DOHH2 (cell line): ENCODE measurements at regions not wholly inside any gene's neighbourhood (a gene's known extent, or its start where the extent isn't known, plus 50 kb on each side); places are given as distances from the start of the nearest gene placed in this dataset.

ENCODE experiments used
- H3F3A ChIP-seq: fragments of 200-600 bp; sonication (generic), shearing (Covaris generic); 2 replicates; pipeline ENCODE4 v1.6.0; 2016; ENCODE audit warnings: antibody characterized with exemption, mild to moderate bottlenecking; ENCODE audit not compliant: control insufficient read depth, insufficient read depth
- H3K27ac ChIP-seq: fragments of 200-600 bp; sonication (generic); 2 replicates; pipeline ENCODE4 v1.5.1; 2014; ENCODE audit warnings: low read depth, mild to moderate bottlenecking, low read length, moderate library complexity
- H3K27me3 ChIP-seq: fragments of 200-600 bp; sonication (generic); 2 replicates; pipeline ENCODE4 v1.6.1; 2014; ENCODE audit warnings: mild to moderate bottlenecking, low read length, mixed read lengths; ENCODE audit not compliant: control insufficient read depth
- H3K36me3 ChIP-seq: fragments of 200-600 bp; sonication (generic); 2 replicates; pipeline ENCODE4 v1.6.1; 2014; ENCODE audit warnings: mild to moderate bottlenecking, low read length, moderate library complexity, mixed read lengths; ENCODE audit not compliant: control insufficient read depth
- H3K4me1 ChIP-seq: fragments of 200-600 bp; sonication (generic); 2 replicates; pipeline ENCODE4 v1.6.1; 2014; ENCODE audit warnings: mild to moderate bottlenecking, low read length, mixed read lengths; ENCODE audit not compliant: control insufficient read depth
- H3K4me2 ChIP-seq: fragments of 200-600 bp; sonication (generic); 2 replicates; pipeline ENCODE4 v1.6.0; 2014; ENCODE audit warnings: mild to moderate bottlenecking, low read length, moderate library complexity
- H3K4me3 ChIP-seq: fragments of 200-600 bp; sonication (generic); 2 replicates; pipeline ENCODE4 v1.5.1; 2014; ENCODE audit warnings: mild to moderate bottlenecking, low read length, mixed read lengths
- H3K79me2 ChIP-seq: fragments of 200-600 bp; sonication (generic); 2 replicates; pipeline ENCODE4 v1.6.1; 2014; ENCODE audit warnings: mild to moderate bottlenecking, low read length, mixed read lengths; ENCODE audit not compliant: control insufficient read depth
- H3K9me2 ChIP-seq: fragments of 200-600 bp; sonication (generic); replicated peaks from 2 replicates; pipeline ENCODE4 v1.6.1; 2014; ENCODE audit warnings: mild to moderate bottlenecking, low read length, mixed read lengths; ENCODE audit not compliant: control insufficient read depth
- H3K9me3 ChIP-seq: fragments of 200-600 bp; sonication (generic); 2 replicates; pipeline ENCODE4 v1.6.1; 2014; ENCODE audit warnings: antibody characterized with exemption, low read length, mixed read lengths; ENCODE audit not compliant: control insufficient read depth, insufficient read depth
- H4K20me1 ChIP-seq: fragments of 200-600 bp; sonication (generic); 2 replicates; pipeline ENCODE4 v1.6.0; 2014; ENCODE audit warnings: low read depth, mild to moderate bottlenecking, antibody characterized with exemption, low read length, moderate library complexity; ENCODE audit not compliant: control insufficient read depth, insufficient read depth
- CTCF ChIP-seq: fragments of 200-600 bp; sonication (generic); IDR thresholded peaks from one replicate; pipeline ENCODE4 v1.5.1; 2014; ENCODE audit warnings: antibody characterized with exemption, mild to moderate bottlenecking, low read depth, low read length; ENCODE audit not compliant: poor library complexity, severe bottlenecking
- EZH2phosphoT487 ChIP-seq: fragments of 200-600 bp; sonication (generic); IDR thresholded peaks from 2 replicates; pipeline ENCODE4 v1.6.1; 2017; ENCODE audit warnings: borderline replicate concordance, mild to moderate bottlenecking, antibody characterized with exemption, low read length, moderate library complexity, mixed read lengths

- Histone ChIP-seq H3K9me2 (no peaks in the 10 kb centered on the region), H3K36me3 (no peaks in the 10 kb centered on the region), H3K4me3 (no peak overlapping the region), H3K9me3 (no peaks in the 10 kb centered on the region; the same call in 1 of the 2 replicates), H3K79me2 (no peaks in the 10 kb centered on the region), H3K27ac (no peak overlapping the region), H3K4me2 (no peak overlapping the region), H3K4me1 (no peaks in the 10 kb centered on the region), H3K27me3 (peaks cover 18% of the 10 kb centered on the region), H3F3A (no peaks in the 10 kb centered on the region), H4K20me1 (no peaks in the 10 kb centered on the region)
- TF ChIP-seq CTCF (no peak), EZH2phosphoT487 (no peak)
Observed at GRCh38 chr21:32114419-32115035, 164.3 kb downstream of the MIS18A start.

- Histone ChIP-seq H3K36me3 (no peaks in the 10 kb centered on the region), H3K79me2 (no peaks in the 10 kb centered on the region), H3F3A (no peaks in the 10 kb centered on the region), H3K4me2 (no peak overlapping the region), H3K27me3 (peaks cover 24% of the 10 kb centered on the region), H3K4me3 (no peak overlapping the region), H3K9me2 (no peaks in the 10 kb centered on the region), H4K20me1 (no peaks in the 10 kb centered on the region), H3K27ac (no peak overlapping the region), H3K4me1 (no peaks in the 10 kb centered on the region), H3K9me3 (no peaks in the 10 kb centered on the region; the same call in 1 of the 2 replicates)
- no peak for TF ChIP-seq CTCF
- TF ChIP-seq EZH2phosphoT487 = no peak
Observed at GRCh38 chr21:32113486-32113885, 165.4 kb downstream of the MIS18A start.

GRCh38 chr21:32112195-32112594 is 166.7 kb downstream of the MIS18A start:
- Histone ChIP-seq H4K20me1 (no peaks in the 10 kb centered on the region), H3K9me2 (no peaks in the 10 kb centered on the region), H3K9me3 (no peaks in the 10 kb centered on the region; the same call in 1 of the 2 replicates), H3K4me3 (no peak overlapping the region), H3K27me3 (peaks cover 25% of the 10 kb centered on the region), H3K36me3 (no peaks in the 10 kb centered on the region), H3K79me2 (no peaks in the 10 kb centered on the region), H3K4me1 (no peaks in the 10 kb centered on the region), H3K27ac (no peak overlapping the region), H3F3A (no peaks in the 10 kb centered on the region), H3K4me2 (no peak overlapping the region)
- no peak for TF ChIP-seq CTCF
- TF ChIP-seq EZH2phosphoT487 = no peak
